ENCODE measurements at regions not wholly inside any gene's neighbourhood (a gene's known extent, or its start where the extent isn't known, plus 50 kb on each side); places are given as distances from the start of the nearest gene placed in this dataset.
"Not testable (repeated sequence)": the region's sequence is repeated elsewhere in the genome, so short reads cannot be mapped to it uniquely, and the experiment has no call there.

- H4K12ac ChIP-seq (ENCODE audit: low read depth, low read length); H3K4me2 ChIP-seq (ENCODE audit: low read length); H3K14ac ChIP-seq (ENCODE audit: low read length); H3K27ac ChIP-seq (ENCODE audit: low read depth, low read length); H3K4me3 ChIP-seq (ENCODE audit: low read depth, low read length); H3K79me1 ChIP-seq (ENCODE audit: low read length); H2BK5ac ChIP-seq (ENCODE audit: low read depth, low read length, poor library complexity); H3K4ac ChIP-seq (ENCODE audit: low read depth, low read length); H3K9ac ChIP-seq (ENCODE audit: low read length); H2BK12ac ChIP-seq (ENCODE audit: low read length); H2AK5ac ChIP-seq (ENCODE audit: low read length); H3K18ac ChIP-seq (ENCODE audit: low read length); DNase-seq; H3K36me3 ChIP-seq (ENCODE audit: control insufficient read depth in 1 of 2, insufficient read depth in 2 of 2, low read length in 2 of 2); H3K9me3 ChIP-seq (ENCODE audit: insufficient read depth, low read depth, low read length); H2AFZ ChIP-seq (ENCODE audit: insufficient read depth, low read length, poor library complexity); H3K27me3 ChIP-seq (ENCODE audit: insufficient read depth, low read length); H3K79me2 ChIP-seq (ENCODE audit: control insufficient read depth, insufficient read depth, low read length, poor library complexity); H4K91ac ChIP-seq (ENCODE audit: low read depth, low read length); H3K23ac ChIP-seq (ENCODE audit: low read length); H3K4me1 ChIP-seq (ENCODE audit: control insufficient read depth in 1 of 2, insufficient read depth in 2 of 2, low read length in 2 of 2); H2BK120ac ChIP-seq (ENCODE audit: insufficient read depth, low read length, poor library complexity); H4K8ac ChIP-seq (ENCODE audit: low read depth, low read length): not testable (repeated sequence)
These were observed 52.0 kb downstream of the SYT15B start for GRCh38 chr10:47711428-47711827.

GRCh38 chr10:47710443-47710842 is 52.9 kb downstream of the SYT15B start:
- H3K23ac ChIP-seq (ENCODE audit: low read length); H3K36me3 ChIP-seq (ENCODE audit: control insufficient read depth in 1 of 2, insufficient read depth in 2 of 2, low read length in 2 of 2); H3K4me3 ChIP-seq (ENCODE audit: low read depth, low read length); H2BK12ac ChIP-seq (ENCODE audit: low read length); H2AFZ ChIP-seq (ENCODE audit: insufficient read depth, low read length, poor library complexity); H4K12ac ChIP-seq (ENCODE audit: low read depth, low read length); H3K9me3 ChIP-seq (ENCODE audit: insufficient read depth, low read depth, low read length); H3K27me3 ChIP-seq (ENCODE audit: insufficient read depth, low read length); H2BK120ac ChIP-seq (ENCODE audit: insufficient read depth, low read length, poor library complexity); H3K14ac ChIP-seq (ENCODE audit: low read length); H3K18ac ChIP-seq (ENCODE audit: low read length); H2AK5ac ChIP-seq (ENCODE audit: low read length); H4K8ac ChIP-seq (ENCODE audit: low read depth, low read length); H3K4me1 ChIP-seq (ENCODE audit: control insufficient read depth in 1 of 2, insufficient read depth in 2 of 2, low read length in 2 of 2); H3K4me2 ChIP-seq (ENCODE audit: low read length); DNase-seq; H3K9ac ChIP-seq (ENCODE audit: low read length); H2BK5ac ChIP-seq (ENCODE audit: low read depth, low read length, poor library complexity); H3K79me2 ChIP-seq (ENCODE audit: control insufficient read depth, insufficient read depth, low read length, poor library complexity); H3K79me1 ChIP-seq (ENCODE audit: low read length); H3K4ac ChIP-seq (ENCODE audit: low read depth, low read length); H3K27ac ChIP-seq (ENCODE audit: low read depth, low read length); H4K91ac ChIP-seq (ENCODE audit: low read depth, low read length): not testable (repeated sequence)
- no CpG with 5 or more reads among the region's 4 CpGs for WGBS (ENCODE audit: extremely low coverage, insufficient coverage, insufficient read length)

GRCh38 chr10:47705698-47706414 is 57.5 kb downstream of the SYT15B start:
- not testable (repeated sequence) for H3K4me2 ChIP-seq (ENCODE audit: low read length); H4K8ac ChIP-seq (ENCODE audit: low read depth, low read length); H4K12ac ChIP-seq (ENCODE audit: low read depth, low read length); H2BK5ac ChIP-seq (ENCODE audit: low read depth, low read length, poor library complexity); H2BK12ac ChIP-seq (ENCODE audit: low read length); H2AFZ ChIP-seq (ENCODE audit: insufficient read depth, low read length, poor library complexity); H3K23ac ChIP-seq (ENCODE audit: low read length); H3K4me1 ChIP-seq (ENCODE audit: control insufficient read depth in 1 of 2, insufficient read depth in 2 of 2, low read length in 2 of 2); H3K4me3 ChIP-seq (ENCODE audit: low read depth, low read length); H3K27ac ChIP-seq (ENCODE audit: low read depth, low read length); H3K9me3 ChIP-seq (ENCODE audit: insufficient read depth, low read depth, low read length); H2AK5ac ChIP-seq (ENCODE audit: low read length); H3K9ac ChIP-seq (ENCODE audit: low read length); H3K79me1 ChIP-seq (ENCODE audit: low read length); H4K91ac ChIP-seq (ENCODE audit: low read depth, low read length); H3K79me2 ChIP-seq (ENCODE audit: control insufficient read depth, insufficient read depth, low read length, poor library complexity); H3K27me3 ChIP-seq (ENCODE audit: insufficient read depth, low read length); H2BK120ac ChIP-seq (ENCODE audit: insufficient read depth, low read length, poor library complexity); H3K14ac ChIP-seq (ENCODE audit: low read length); H3K36me3 ChIP-seq (ENCODE audit: control insufficient read depth in 1 of 2, insufficient read depth in 2 of 2, low read length in 2 of 2); H3K4ac ChIP-seq (ENCODE audit: low read depth, low read length); H3K18ac ChIP-seq (ENCODE audit: low read length)
- no CpG with 5 or more reads among the region's 66 CpGs for WGBS (ENCODE audit: extremely low coverage, insufficient coverage, insufficient read length)
- DNase-seq, result peak in 1 of 2 donors; percentile 1

GRCh38 chr10:47701285-47701684 is 62.1 kb downstream of the SYT15B start:
- not testable (repeated sequence) for H2AK5ac ChIP-seq (ENCODE audit: low read length); H2AFZ ChIP-seq (ENCODE audit: insufficient read depth, low read length, poor library complexity); H3K79me1 ChIP-seq (ENCODE audit: low read length); H3K36me3 ChIP-seq (ENCODE audit: control insufficient read depth in 1 of 2, insufficient read depth in 2 of 2, low read length in 2 of 2); H4K91ac ChIP-seq (ENCODE audit: low read depth, low read length); H2BK12ac ChIP-seq (ENCODE audit: low read length); H3K9ac ChIP-seq (ENCODE audit: low read length); H3K4me2 ChIP-seq (ENCODE audit: low read length); H3K14ac ChIP-seq (ENCODE audit: low read length); H3K4me3 ChIP-seq (ENCODE audit: low read depth, low read length); H3K4me1 ChIP-seq (ENCODE audit: control insufficient read depth in 1 of 2, insufficient read depth in 2 of 2, low read length in 2 of 2); H3K27ac ChIP-seq (ENCODE audit: low read depth, low read length); H4K12ac ChIP-seq (ENCODE audit: low read depth, low read length); H3K18ac ChIP-seq (ENCODE audit: low read length); H3K23ac ChIP-seq (ENCODE audit: low read length); H2BK120ac ChIP-seq (ENCODE audit: insufficient read depth, low read length, poor library complexity); H3K4ac ChIP-seq (ENCODE audit: low read depth, low read length); H3K27me3 ChIP-seq (ENCODE audit: insufficient read depth, low read length); H3K79me2 ChIP-seq (ENCODE audit: control insufficient read depth, insufficient read depth, low read length, poor library complexity); H2BK5ac ChIP-seq (ENCODE audit: low read depth, low read length, poor library complexity); H3K9me3 ChIP-seq (ENCODE audit: insufficient read depth, low read depth, low read length); H4K8ac ChIP-seq (ENCODE audit: low read depth, low read length)
- WGBS (ENCODE audit: extremely low coverage, insufficient coverage, insufficient read length), result no CpG with 5 or more reads among the region's 1 CpG
- peak in 1 of 2 donors; percentile 41 for DNase-seq
